HEK293T (cell line): ENCODE measurements at regions not wholly inside any gene's neighbourhood (a gene's known extent, or its start where the extent isn't known, plus 50 kb on each side); places are given as distances from the start of the nearest gene placed in this dataset.

Source experiments
- CTCF ChIA-PET: fragments of 350-600 bp; formaldehyde crosslinking; extraction: SDS; loops from one replicate; lab custom pipeline; 2021; ENCODE audit warnings: antibody characterized with exemption, inconsistent platforms; lab: Yijun Ruan, JAX
- POLR2A ChIA-PET: fragments of 350-600 bp; formaldehyde crosslinking; extraction: SDS; loops from one replicate; lab custom pipeline; 2020; ENCODE audit warnings: antibody characterized with exemption, inconsistent platforms; lab: Yijun Ruan, JAX
- DNase-seq: peaks from one replicate; pipeline ENCODE4 v3.0.0; 2012; ENCODE audit warnings: mixed read lengths; ENCODE audit errors: extremely low spot score
- ARNT ChIP-seq: fragments of 450-650 bp; IDR thresholded peaks from 2 replicates; pipeline ENCODE4 v1.6.1; 2017; ENCODE audit warnings: mild to moderate bottlenecking
- BHLHE40 ChIP-seq: fragments of 450-650 bp; IDR thresholded peaks from 2 replicates; pipeline ENCODE4 v1.6.1; 2016; ENCODE audit warnings: mild to moderate bottlenecking, moderate library complexity, borderline replicate concordance
- CTBP1 ChIP-seq: fragments of 450-650 bp; IDR thresholded peaks from 2 replicates; pipeline ENCODE4 v1.6.1; 2016; ENCODE audit warnings: borderline replicate concordance
- ELF4 ChIP-seq: fragments of 450-650 bp; IDR thresholded peaks from 2 replicates; pipeline ENCODE4 v1.6.1; 2017; ENCODE audit warnings: antibody characterized with exemption
- FOXA1 ChIP-seq: fragments of 450-650 bp; IDR thresholded peaks from 2 replicates; pipeline ENCODE4 v1.6.1; 2016; ENCODE audit warnings: mild to moderate bottlenecking
- FOXK2 ChIP-seq: fragments of 450-650 bp; IDR thresholded peaks from 2 replicates; pipeline ENCODE4 v1.6.1; 2016; ENCODE audit warnings: mild to moderate bottlenecking
- FOXM1 ChIP-seq: fragments of 450-650 bp; IDR thresholded peaks from 2 replicates; pipeline ENCODE4 v1.6.1; 2017; ENCODE audit warnings: mild to moderate bottlenecking, borderline replicate concordance
- HDGF ChIP-seq: fragments of 450-650 bp; IDR thresholded peaks from 2 replicates; pipeline ENCODE4 v1.6.1; 2017; ENCODE audit warnings: antibody characterized with exemption, borderline replicate concordance
- L3MBTL2 ChIP-seq: fragments of 450-650 bp; conservative IDR thresholded peaks from 2 replicates; pipeline ENCODE4 v1.6.1; 2016; ENCODE audit warnings: mild to moderate bottlenecking
- LEF1 ChIP-seq: fragments of 450-650 bp; IDR thresholded peaks from 2 replicates; pipeline ENCODE4 v1.6.1; 2017; ENCODE audit warnings: mild to moderate bottlenecking, borderline replicate concordance
- NFRKB ChIP-seq: fragments of 450-650 bp; IDR thresholded peaks from 2 replicates; pipeline ENCODE4 v1.6.1; 2016; ENCODE audit warnings: mild to moderate bottlenecking, moderate library complexity
- PKNOX1 ChIP-seq: fragments of 450-650 bp; IDR thresholded peaks from 2 replicates; pipeline ENCODE4 v1.6.1; 2016
- SP1 ChIP-seq: fragments of 450-650 bp; IDR thresholded peaks from 2 replicates; pipeline ENCODE4 v1.6.1; 2017
- SUZ12 ChIP-seq: fragments of 450-650 bp; IDR thresholded peaks from 2 replicates; pipeline ENCODE4 v1.6.1; 2016; ENCODE audit warnings: mild to moderate bottlenecking
- TARDBP ChIP-seq: fragments of 450-650 bp; IDR thresholded peaks from 2 replicates; pipeline ENCODE4 v1.6.1; 2016
- ZNF384 ChIP-seq: fragments of 450-650 bp; IDR thresholded peaks from 2 replicates; pipeline ENCODE4 v1.6.1; 2016

GRCh38 chr13:104785952-104786351 is 1719.7 kb upstream of the SLC10A2 start:
- DNase-seq: no peak
- ChIA-PET CTCF (no interaction called here), POLR2A (no interaction called here)
- TF ChIP-seq LEF1 (no peak), FOXA1 (no peak), TARDBP (no peak), ELF4 (no peak), PKNOX1 (no peak), L3MBTL2 (no peak), SUZ12 (no peak), CTBP1 (no peak), BHLHE40 (no peak), FOXK2 (no peak), ZNF384 (no peak), FOXM1 (no peak), SP1 (no peak), ARNT (no peak), HDGF (no peak), NFRKB (no peak)

GRCh38 chr13:104784891-104785290 is 1718.7 kb upstream of the SLC10A2 start:
- ChIA-PET CTCF (no interaction called here), POLR2A (no interaction called here)
- no peak for TF ChIP-seq TARDBP
- TF ChIP-seq HDGF: no peak
- TF ChIP-seq ELF4: no peak
- no peak for TF ChIP-seq PKNOX1
- TF ChIP-seq LEF1: no peak
- no peak for TF ChIP-seq FOXK2
- TF ChIP-seq SUZ12: no peak
- no peak for TF ChIP-seq FOXA1
- no peak for TF ChIP-seq ZNF384
- no peak for TF ChIP-seq ARNT
- no peak for TF ChIP-seq NFRKB
- DNase-seq: no peak

DNA sequence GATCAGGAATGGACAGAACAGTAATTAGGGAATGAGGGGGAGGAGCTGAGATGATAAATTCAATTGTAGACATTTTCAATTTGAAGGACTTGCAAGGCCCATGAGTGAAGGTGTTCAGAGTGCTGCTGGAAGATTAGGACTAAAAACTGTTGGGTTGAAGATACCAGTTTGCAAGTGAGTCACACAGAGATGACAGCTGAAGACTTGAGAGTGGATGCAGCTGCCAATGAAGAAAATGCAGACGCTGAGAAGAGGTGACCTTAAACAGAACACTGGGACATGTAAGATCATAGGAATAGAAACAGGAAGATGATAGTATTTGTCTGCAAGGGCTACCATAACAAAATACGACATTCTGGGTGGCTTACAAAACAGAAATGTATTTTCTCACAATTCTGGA is 1716.5 kb upstream of the SLC10A2 start:
- TF ChIP-seq HDGF: no peak
- no peak for TF ChIP-seq PKNOX1
- no peak for TF ChIP-seq FOXM1
- no peak for TF ChIP-seq ARNT
- POLR2A ChIA-PET: no interaction called here
- CTCF ChIA-PET: interaction anchor here (0.6 kb wide), 1 partner anchor 877 kb away, joined by 5 read pairs; no protein-coding TSS in a partner anchor
- no peak for DNase-seq

DNA sequence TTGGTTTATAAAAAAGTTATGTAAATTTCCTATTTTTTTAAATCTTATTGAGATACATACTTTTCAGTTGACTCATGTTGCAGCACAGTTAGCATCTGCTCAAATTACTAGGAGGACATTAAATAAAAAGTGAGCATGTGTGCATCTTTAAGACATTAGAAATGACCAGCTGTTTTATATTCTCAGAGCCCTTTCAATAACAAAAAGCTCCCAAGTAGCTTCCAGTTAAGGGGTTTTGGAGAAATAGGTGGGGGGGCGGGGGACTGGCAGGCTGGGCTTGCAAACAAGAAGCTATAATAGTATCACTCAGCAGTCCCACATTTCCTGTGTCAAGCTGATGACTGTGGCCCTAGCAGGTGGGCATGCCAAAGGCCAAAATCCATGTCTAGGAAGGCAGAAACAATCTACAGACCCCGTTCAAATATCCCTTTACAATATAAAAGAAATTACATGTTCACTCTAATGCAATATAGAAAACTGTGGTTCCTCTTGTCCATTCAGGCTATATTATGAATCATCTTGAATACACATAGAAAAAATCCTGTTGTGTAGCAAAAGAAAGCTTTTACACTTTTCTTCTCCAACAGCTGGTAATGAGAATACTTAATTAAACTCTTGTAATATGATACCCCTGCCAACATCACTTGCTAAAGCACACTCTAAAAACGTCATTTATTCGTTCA is 1713.2 kb upstream of the SLC10A2 start:
- CTCF ChIA-PET: interaction anchor here (0.7 kb wide), 1 partner anchor 310 kb away, joined by 3 read pairs; no protein-coding TSS in a partner anchor
- DNase-seq: no peak
- POLR2A ChIA-PET: no interaction called here

DNA sequence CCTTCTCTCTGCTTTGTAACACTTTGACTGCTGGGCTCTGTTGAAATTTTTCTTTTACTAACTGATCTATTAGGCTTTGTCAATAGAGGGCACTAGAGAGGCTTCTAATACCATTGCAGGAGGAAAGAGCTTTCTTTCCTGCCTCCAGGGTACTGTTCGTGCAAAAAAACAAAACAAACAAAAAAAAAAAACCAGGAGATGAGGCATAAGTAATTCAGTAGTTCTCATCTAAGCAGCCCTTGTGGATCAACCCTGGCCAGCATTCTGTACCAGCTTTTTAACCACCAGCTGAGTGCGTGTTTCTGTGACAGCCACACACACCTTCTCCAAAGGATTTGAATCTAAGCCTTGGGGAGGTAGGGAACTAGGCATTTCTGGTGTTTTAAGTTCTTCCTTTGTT is 1707.6 kb upstream of the SLC10A2 start:
- TF ChIP-seq CTBP1 (no peak), ARNT (no peak), ELF4 (no peak), ZNF384 (peak; percentile 79)
- CTCF ChIA-PET: interaction anchor here (0.5 to 1.6 kb wide), 8 partner anchors 12 to 714 kb away, joined by 3 to 10 read pairs (median 3); no protein-coding TSS in a partner anchor
- peak; percentile 3 for DNase-seq
- POLR2A ChIA-PET: no interaction called here

More for the DNA sequence above, 1713.2 kb upstream of the SLC10A2 start:
- TF ChIP-seq FOXK2 (no peak), HDGF (no peak), L3MBTL2 (no peak), ARNT (no peak), TARDBP (no peak)

DNA sequence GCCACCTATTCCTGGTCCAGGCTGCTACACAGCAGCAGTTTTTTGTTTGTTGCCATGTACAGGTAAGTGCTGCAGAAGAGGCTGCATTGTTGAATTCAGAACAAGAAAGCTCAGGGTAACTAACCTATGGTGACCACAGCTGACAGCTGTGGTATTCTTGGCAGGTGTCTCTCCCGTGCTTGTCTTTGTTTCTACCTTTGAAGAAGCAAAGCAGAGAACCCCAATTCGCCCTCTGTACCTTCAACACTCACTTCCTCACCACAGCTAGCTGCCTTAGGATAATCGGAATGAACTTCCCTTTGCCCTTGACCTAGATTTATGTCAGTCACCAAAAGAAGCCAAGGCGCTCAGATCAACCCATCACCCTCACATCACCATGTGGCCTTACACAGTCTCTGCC is 1703.3 kb upstream of the SLC10A2 start:
- TF ChIP-seq CTBP1: no peak
- TF ChIP-seq L3MBTL2: no peak
- TF ChIP-seq ARNT: no peak
- TF ChIP-seq PKNOX1: no peak
- TF ChIP-seq TARDBP: no peak
- no peak for TF ChIP-seq BHLHE40
- TF ChIP-seq SP1: no peak
- TF ChIP-seq FOXA1: no peak
- no peak for TF ChIP-seq NFRKB
- TF ChIP-seq LEF1: no peak
- no peak for TF ChIP-seq FOXK2
- TF ChIP-seq FOXM1: no peak
- TF ChIP-seq ELF4: no peak
- TF ChIP-seq HDGF: no peak
- TF ChIP-seq SUZ12: no peak
- ChIA-PET POLR2A (no interaction called here), CTCF (no interaction called here)
- no peak for DNase-seq
